ENCODE measurements at regions not wholly inside any gene's neighbourhood (a gene's known extent, or its start where the extent isn't known, plus 50 kb on each side); places are given as distances from the start of the nearest gene placed in this dataset.
A peak's percentile ranks its signal among the peaks of the same experiment; 100 is the strongest.

- DNase-seq (ENCODE audit: low spot score), result no peak
Measured at GRCh38 chr21:37967036-37967435, 50.8 kb upstream of the KCNJ6 start.

GRCh38 chr21:37968744-37969143, 52.5 kb upstream of the KCNJ6 start:
- no peak for DNase-seq (ENCODE audit: low spot score)

GRCh38 chr21:37970548-37970947, 54.3 kb upstream of the KCNJ6 start:
- no peak for DNase-seq (ENCODE audit: low spot score)

- no peak for DNase-seq (ENCODE audit: low spot score)
Measured at GRCh38 chr21:37971390-37971950, 55.2 kb upstream of the KCNJ6 start.

GRCh38 chr21:37974081-37974480, 57.8 kb upstream of the KCNJ6 start:
- DNase-seq (ENCODE audit: low spot score), result no peak

GRCh38 chr21:37982496-37983318, 66.5 kb upstream of the KCNJ6 start:
- no peak for DNase-seq (ENCODE audit: low spot score)

GRCh38 chr21:37983336-37984095, 67.3 kb upstream of the KCNJ6 start:
- DNase-seq (ENCODE audit: low spot score), result no peak

- no peak for DNase-seq (ENCODE audit: low spot score)
Measured at GRCh38 chr21:37984416-37984815, 68.2 kb upstream of the KCNJ6 start.

GRCh38 chr21:37986000-37986399, 69.7 kb upstream of the KCNJ6 start:
- no peak for DNase-seq (ENCODE audit: low spot score)

GRCh38 chr21:37986751-37987399, 70.6 kb upstream of the KCNJ6 start:
- DNase-seq (ENCODE audit: low spot score), result peak; percentile 12

GRCh38 chr21:37987668-37988067, 71.4 kb upstream of the KCNJ6 start:
- no peak for DNase-seq (ENCODE audit: low spot score)

- no peak for DNase-seq (ENCODE audit: low spot score)
Measured at GRCh38 chr21:37993071-37993470, 76.8 kb upstream of the KCNJ6 start.

GRCh38 chr21:37994211-37994610, 78.0 kb upstream of the KCNJ6 start:
- peak; percentile 10 for DNase-seq (ENCODE audit: low spot score)

GRCh38 chr21:38012672-38013071, 96.4 kb upstream of the KCNJ6 start:
- no peak for DNase-seq (ENCODE audit: low spot score)

GRCh38 chr21:38013741-38014140, 97.5 kb upstream of the KCNJ6 start:
- no peak for DNase-seq (ENCODE audit: low spot score)

GRCh38 chr21:38014298-38014697, 98.0 kb upstream of the KCNJ6 start:
- no peak for DNase-seq (ENCODE audit: low spot score)

GRCh38 chr21:38027901-38028498, 111.7 kb upstream of the KCNJ6 start:
- peak; percentile 36 for DNase-seq (ENCODE audit: low spot score)

- DNase-seq (ENCODE audit: low spot score), result no peak
Measured at GRCh38 chr21:38032082-38032801, 116.0 kb upstream of the KCNJ6 start.

- no peak for DNase-seq (ENCODE audit: low spot score)
Measured at GRCh38 chr21:38036016-38036415, 119.8 kb upstream of the KCNJ6 start.

- DNase-seq (ENCODE audit: low spot score), result no peak
Measured at GRCh38 chr21:38037416-38037815, 121.2 kb upstream of the KCNJ6 start.

GRCh38 chr21:38039369-38039768, 123.1 kb upstream of the KCNJ6 start:
- DNase-seq (ENCODE audit: low spot score), result no peak

Data from HT-29 (cell line).